ENCODE measurements at regions not wholly inside any gene's neighbourhood (a gene's known extent, or its start where the extent isn't known, plus 50 kb on each side); places are given as distances from the start of the nearest gene placed in this dataset.

DNA sequence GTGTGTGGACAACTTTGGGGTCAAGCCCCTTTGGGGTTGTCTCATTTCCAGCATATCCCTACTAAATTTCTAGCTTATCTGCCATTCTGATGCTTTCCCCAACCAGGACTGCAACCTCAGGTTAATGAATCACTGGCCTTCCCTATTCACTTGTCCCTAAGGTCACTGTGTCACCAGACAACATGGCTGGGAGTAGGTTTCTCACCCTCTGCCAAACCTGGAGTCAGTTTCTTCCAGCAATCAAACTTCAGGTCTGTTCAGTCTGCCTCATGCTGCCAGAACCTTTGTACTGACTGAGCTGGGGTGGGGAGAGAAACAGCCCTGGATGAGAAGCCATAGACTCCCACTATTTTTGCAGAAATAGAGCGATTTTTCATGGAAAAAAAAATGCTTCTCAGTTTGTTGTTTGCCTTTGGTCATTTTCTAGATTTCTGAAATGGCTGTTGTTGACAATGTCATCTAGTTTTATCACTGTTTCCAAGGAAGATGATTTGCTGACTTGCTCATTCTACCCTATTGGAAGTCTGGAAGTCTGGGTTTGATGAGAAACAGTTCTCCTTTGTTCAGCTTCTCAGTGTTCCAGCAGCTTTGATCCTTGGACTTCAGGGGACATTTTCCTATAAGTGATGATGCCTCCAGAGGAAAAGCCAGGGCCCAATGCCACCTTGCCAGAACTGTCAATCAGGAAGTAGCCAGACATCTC lies 74.8 kb upstream of the IL12A start:
- DNase-seq (ENCODE audit: low read depth, low spot score), result no peak

DNA sequence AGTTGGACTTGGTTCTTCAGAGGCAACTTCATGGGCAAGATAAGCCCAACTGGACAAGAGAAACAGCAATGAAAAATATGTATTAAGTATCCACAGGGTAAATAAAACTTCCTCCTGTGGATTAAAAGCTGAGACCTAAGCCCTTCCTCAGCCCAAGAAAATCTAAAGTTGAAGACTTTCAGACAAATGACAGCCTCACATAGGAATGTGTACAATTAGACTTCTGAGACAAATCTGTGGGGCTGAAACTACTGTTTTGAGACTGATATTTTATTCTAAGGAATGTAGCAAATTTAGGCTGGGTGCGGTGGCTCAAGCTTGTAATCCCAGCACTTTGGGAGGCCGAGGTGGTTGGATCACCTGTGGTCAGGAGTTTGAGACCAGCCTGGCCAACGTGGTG lies 74.2 kb upstream of the IL12A start:
- DNase-seq (ENCODE audit: low read depth, low spot score), result no peak

DNA sequence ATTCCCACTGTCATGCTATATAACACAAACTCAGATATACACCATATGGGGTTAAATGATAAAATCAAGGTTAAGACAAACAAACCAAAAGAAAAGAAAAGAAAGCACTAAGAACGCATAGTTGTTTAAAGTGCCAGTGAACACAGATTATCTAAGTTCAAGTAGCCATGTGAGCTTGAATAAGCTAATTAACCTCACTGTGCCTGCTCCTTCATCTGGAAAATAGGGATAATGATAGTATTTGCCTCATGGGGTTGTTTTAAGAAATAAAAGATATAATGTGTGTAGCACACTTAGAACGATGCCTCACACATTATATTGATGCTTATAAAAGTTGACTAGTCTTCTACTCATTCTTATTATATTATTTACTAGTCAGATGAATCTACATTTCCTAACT lies 72.6 kb upstream of the IL12A start:
- DNase-seq (ENCODE audit: low read depth, low spot score), result no peak

DNA sequence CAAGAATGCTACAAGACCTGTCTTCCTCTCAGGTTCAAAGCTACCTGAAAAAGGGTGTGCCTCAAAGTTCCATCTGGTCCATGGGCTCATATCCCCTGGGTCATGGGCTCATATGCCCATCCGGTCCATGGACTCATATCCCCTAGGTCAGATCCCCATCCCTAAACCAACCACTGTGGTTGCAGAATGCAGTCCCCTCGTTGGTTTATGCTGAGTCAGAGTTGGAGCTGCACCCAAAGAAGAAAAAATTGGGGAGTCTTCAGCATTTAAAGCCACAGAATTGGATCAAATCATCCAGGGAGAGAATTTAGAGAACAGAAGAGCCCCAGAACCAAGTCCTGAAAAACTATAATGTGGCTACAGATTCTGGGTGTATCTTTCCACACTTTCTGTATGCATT lies 71.5 kb upstream of the IL12A start:
- no peak for DNase-seq (ENCODE audit: low read depth, low spot score)

DNA sequence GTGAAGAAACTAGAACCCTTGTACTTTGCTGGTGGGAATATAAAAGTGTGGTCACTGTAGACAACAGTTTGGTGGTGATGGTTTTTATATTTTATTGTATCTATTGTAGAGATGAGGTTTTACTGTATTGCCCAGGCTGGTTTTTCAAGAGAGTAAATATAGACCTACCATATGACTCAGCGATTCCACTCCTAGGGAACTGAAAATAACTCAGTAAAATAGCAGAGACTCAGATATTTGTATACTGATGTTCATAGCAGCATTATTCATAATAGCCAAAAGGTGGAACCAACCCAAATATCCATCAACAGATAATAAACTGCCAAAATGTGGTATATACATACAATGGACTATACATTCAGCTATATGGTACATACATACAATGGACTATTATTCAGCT lies 68.8 kb upstream of the IL12A start:
- no peak for DNase-seq (ENCODE audit: low read depth, low spot score)

DNA sequence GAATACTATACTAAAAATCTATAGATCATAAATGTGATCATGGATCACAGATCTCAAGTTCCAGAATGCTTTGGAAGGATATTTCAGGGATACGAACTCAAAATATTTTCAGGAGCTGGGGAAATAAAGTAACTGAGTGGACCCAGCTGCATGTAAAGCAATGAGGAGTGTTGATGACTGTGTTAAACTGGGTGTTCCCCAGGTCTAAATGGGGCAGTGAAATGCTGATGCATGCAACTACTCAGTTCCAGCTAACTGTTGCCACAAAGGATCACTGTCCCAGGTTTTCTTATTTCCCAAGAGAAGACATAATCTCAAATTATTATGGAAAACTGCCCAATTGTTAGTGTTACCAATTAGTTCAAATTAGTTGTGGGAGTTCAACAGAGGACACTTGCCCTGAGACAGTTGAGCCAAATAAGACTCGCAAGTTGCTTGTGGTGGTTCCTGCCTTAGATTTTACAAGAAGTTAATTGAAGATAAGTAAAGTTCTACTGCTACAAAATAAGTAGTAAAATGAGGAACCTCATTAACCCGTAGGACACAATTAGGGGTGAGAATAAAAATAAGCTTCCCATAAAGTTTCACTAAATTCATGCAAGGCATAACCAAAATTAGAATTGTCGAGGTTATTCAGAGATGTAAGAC lies 66.3 kb upstream of the IL12A start:
- no peak for DNase-seq (ENCODE audit: low read depth, low spot score)

DNA sequence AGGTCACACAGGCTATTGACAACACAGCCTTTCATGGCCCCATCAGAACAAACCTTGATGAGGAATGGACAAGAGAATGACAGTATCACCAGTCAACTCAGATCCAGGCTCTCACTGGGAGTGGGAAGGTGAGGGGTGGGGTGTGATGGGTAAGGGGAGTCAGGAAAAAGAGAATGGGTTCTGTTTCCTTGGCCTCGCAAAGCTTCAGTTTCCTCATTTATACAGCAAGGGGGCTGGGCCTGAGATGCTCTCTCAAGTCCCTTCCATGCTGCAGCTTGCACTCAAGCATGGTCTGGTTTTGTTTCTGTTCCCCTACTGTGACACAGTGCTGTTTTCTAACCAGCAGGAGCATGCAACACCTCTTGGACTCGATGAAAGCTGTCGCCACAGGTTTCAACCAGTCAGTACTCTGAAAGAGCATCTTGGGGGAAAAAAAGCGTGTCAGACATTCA lies 65.7 kb upstream of the IL12A start:
- no peak for DNase-seq (ENCODE audit: low read depth, low spot score)

DNA sequence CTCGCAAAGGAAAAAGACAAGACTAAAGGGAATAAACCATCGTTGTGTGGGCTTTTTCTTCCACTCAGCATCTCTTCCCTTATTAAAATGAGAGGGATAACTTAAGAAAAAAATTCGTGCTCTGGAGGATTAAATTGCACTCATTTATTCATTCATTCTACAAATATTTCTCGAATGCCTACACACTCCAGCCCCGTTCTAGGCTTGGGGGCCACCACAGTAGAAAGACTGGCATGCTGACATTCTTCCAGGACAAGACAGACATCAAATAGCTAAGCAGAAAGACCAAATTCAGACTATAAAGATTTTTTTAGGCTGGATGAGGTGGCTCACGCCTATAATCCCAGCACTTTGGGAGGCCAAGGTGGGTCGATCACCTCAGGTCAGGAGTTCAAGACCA lies 65.3 kb upstream of the IL12A start:
- no peak for DNase-seq (ENCODE audit: low read depth, low spot score)

DNA sequence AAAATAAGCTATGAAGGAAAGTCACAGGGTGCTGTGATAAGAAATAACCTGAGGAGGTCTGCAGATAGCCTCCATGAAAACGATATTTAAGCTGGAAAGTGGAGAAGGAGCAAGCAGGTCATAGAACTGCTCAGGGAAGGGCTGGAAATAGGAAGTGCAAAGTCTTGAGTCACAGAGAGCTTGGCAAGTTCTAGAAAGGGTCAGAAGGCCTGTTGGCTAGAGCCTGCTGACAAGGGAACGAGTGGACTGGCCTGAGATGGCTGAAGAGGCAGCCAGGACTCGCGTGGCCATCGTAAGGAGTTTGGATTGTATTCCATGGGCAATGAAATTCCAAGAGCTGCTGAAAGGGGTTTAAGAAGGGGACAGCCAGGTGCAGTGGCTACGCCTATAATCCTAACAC lies 64.7 kb upstream of the IL12A start:
- no peak for DNase-seq (ENCODE audit: low read depth, low spot score)

DNA sequence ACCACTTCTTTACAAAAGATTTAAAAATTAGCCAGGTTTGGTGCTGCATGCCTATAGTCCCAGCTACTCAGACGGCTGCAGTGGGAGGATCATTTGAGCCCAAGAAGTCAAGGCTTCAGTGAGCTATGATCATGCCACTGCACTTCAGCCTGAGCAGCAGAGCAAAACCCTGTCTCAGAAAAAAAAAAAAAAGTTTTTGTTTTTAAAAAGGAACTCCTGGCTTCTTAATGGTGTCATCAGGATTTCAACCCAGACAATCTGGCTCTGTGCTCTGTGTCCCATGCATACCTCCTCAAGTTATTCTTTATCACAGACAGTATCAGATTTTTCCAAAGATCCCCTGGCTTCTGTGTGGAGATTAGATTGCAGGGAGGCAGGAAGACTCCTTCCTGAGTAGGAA lies 64.2 kb upstream of the IL12A start:
- no peak for DNase-seq (ENCODE audit: low read depth, low spot score)

DNA sequence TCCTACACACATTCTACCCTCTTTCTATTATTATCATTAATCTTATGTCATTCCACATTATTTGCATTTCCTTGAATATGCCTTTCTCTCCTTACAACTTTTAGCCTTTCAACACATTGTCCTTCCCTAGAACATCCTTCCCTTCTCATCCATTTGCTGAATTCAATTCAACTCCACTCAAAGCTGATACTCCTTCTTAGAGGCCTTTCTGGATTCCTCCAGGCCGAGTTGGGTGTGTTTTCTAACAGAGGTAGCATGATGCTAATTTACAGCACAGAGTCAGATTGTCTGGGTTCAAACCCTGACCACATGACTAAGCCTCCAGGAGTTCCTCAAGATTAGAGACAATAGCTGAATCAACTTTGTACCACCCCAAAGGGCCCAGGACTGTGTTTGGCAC lies 63.4 kb upstream of the IL12A start:
- no peak for DNase-seq (ENCODE audit: low read depth, low spot score)

DNA sequence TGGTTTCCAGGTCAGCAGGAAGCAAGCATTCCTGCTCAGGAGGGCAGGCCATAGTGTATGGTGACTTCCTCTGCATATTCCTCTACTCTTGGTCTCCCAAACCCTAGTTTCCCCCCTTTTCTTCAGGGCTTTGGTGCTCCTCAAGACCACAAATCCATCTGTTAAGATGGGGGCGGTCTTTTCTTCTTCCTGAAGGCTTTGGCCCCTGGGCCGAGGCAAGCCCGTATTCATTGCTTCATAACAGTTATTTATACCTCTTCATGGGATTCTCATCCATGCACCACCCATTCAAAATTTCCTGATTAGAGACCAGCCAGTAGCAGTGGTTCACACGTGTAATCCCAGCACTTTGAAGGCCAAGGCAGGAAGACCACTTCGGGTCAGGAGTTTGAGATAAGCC lies 62.1 kb upstream of the IL12A start:
- DNase-seq (ENCODE audit: low read depth, low spot score), result no peak

DNA sequence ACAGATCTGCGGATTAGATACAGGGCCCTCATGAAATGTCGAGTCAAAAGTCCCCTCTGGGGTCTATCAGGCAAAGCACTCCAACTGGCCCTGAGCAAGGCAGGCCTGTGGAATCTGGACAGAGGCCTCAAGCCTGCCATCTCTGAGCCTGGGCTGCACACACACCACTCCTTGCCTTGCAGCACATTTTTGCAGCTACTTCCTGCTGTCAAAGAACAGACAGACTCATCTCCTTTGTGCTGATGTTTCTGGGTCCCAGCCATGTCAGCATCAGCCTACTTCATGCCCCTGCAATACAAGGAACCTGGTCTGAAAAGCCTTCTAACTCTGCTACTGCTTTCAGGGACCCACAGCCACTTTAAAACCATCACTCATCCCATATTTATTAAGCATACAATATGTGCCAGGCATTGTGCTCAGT lies 60.6 kb upstream of the IL12A start:
- no peak for DNase-seq (ENCODE audit: low read depth, low spot score)

DNA sequence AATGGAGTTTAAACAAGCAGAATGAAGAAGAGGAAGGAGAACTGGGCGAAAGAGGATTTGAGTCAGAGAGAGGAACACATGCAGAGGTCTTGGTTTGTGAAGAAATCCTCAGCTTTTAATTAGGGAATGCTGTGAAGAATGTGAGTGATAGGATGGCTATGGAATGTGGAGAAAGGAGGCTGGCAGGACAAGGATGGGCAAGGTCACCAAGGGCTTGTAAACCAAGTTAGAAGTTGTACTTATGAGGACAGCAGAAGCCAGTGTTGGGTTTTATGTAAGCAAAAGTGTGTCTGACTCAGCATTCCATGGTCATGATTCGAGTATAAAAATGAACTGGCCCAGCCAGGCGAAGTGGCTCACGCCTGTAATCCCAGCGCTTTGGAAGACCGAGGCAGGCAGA lies 60.0 kb upstream of the IL12A start:
- no peak for DNase-seq (ENCODE audit: low read depth, low spot score)

DNA sequence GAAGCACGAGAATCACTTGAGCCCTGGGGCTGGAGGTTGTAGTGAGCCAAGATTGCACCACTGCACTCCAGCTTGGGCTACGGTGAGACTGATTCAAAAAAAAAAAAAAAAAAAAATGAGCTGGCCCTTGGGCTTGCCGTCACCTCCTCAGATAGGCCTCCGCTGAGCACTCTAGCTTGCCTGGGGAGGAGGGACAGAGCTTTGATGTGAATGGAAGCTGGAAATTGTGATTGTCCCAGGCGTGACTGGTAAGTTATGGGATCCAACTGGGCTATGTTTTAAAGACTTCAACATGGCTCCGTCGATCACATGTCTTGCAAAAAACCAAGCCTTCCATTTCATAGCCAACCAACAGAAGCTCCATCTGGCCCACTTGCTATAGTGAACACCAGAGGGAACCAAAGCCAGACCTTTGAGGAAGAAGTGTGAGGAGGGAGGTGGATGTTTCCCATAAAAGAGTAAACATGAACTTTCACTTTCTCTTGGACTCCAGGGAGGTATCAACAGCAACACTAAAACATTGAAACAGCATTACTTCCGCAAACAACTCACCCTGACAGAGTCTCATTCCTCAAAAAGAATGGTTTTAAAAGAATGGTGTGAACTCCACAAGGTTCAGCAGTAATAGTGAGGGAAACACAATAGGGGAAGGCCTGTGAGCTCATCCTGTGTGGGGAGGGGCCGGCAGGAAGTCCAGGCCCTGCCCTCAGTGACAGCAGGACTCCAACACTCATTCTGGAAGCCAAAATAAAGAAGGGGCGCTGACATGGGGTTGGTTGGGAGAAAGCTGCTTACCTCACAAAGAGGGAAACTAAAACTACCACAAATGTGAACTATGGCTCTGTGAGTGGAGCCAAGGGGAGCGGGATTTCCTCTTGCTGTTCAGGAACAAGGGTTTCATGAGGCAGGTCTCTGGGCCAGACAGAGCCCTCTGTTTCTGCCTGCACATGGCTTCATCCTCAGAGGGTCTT lies 59.2 kb upstream of the IL12A start:
- DNase-seq (ENCODE audit: low read depth, low spot score), result no peak

DNA sequence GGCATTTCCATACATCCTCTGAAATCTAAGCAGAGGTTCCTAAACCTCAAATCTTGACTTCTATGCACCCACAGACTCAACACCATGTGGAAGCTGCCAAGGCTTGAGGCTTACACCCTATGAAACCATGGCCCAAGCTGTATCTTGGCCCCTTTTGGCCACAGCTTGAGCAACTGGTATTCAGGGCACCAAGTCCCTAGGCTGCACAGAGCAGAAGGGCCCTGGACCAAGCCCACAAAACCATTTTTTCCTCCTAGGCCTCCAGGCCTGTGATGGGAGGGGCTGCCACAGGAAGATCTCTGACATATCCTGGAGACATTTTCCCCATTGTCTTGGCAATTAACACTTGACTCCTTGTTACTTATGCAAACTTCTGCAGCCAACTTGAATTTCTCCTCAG lies 54.4 kb upstream of the IL12A start:
- no peak for DNase-seq (ENCODE audit: low read depth, low spot score)

DNA sequence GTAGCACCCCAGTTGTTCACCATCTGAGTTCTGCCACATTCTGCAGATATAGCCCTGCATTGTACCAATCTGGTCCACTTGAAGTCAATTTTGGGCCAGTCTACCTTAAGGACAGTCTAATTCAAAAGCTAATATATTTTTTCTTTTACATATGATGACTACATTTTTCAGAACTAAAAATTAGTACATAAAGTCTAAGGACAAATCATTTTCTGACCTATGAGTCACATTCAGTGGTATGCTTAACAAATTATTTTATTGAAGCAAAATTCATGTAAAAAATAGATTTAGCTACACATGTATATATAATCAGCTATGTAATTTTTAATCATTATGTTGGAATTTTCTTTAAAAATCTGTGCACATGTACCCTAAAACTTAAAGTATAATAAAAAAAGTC lies 52.1 kb upstream of the IL12A start:
- no peak for DNase-seq (ENCODE audit: low read depth, low spot score)

DNA sequence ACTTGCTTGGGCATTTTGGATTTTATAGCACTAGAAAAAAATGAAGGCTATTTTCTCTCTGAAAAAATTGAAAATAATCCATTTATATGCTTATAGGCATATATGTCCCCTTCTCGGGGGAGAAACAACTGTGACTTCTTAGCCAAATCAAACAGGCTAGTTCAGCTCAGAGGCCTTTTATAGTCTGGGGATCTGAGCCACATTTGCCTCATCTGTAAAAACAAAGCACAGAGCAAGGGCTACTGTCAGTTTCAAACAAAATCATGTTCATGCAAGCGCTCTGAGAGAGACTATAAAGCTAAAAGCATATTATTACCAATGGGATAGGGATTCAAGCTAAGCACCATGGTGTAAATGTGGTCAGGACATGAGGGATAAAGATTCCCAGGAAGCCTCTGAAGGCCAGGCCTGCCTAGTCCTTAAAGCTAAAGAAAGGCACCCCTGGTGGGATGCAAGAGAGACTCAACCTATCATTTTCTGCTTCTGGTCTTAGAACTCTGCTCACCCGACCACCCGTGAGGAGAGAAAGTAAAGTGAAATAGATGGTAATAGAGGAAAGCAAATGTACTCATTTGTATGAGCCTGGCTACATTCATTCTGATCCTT lies 51.0 kb upstream of the IL12A start:
- no peak for DNase-seq (ENCODE audit: low read depth, low spot score)

DNA sequence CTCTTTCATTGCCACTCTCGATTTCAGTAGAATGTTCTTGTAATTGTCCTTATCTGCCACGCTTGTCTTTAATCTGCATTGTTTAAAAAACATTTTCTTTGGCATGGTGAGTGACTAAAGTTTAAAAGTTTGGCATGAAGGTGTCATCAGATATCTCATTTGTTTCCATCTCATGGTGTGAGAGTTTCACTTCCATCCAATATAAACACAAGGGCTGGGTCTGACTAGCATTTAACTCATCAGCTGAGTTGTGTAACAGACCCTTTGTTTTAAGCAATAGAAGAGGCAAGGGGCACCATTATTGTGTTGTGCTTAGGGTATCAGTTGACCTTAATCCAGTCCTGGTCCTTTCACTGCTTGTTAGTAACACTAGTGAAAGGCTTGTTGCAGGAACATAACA lies 49.9 kb upstream of the IL12A start:
- DNase-seq (ENCODE audit: low read depth, low spot score), result no peak
